ENCODE measurements at regions not wholly inside any gene's neighbourhood (a gene's known extent, or its start where the extent isn't known, plus 50 kb on each side); places are given as distances from the start of the nearest gene placed in this dataset.

DNA sequence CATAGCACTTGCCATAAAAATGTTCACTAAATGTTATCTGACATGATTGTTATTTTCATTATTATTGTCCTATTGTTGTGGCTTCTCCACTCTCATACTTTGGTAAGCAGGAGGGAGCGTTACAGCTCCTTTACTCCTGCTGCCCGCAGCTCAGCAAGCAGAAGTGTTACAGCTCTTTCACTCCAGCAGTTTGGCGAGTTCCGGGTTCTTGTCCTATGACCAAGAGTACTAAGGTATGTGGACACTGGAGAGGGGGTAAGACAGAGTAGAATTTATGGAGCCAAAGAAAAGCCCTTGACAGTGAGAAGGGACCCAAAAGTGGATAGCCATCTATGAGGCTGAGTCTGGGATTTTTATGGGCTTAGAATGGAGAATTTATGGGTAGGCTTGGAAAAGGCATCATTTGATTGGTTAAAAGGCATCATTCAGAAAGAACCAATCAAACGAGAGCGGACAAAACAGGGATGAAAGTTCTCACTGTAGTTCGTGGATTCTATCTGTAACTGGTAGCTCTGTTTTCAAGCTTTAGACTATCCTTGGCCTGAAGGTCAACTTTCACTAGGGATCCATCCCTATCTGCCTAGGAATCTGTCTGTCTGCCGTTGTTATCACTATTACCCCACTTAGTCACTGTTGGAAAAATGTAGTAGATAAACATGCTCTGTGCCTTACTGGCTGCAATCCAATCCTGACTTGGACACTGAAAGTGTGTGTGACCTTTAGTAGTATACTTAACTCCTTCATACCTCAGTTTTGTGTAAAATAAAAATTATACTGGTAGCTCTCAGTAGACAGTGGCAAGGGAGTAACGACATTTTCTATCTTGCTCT lies 545.6 kb upstream of the LCORL start (continued):
- TF ChIP-seq, protein P1, sequence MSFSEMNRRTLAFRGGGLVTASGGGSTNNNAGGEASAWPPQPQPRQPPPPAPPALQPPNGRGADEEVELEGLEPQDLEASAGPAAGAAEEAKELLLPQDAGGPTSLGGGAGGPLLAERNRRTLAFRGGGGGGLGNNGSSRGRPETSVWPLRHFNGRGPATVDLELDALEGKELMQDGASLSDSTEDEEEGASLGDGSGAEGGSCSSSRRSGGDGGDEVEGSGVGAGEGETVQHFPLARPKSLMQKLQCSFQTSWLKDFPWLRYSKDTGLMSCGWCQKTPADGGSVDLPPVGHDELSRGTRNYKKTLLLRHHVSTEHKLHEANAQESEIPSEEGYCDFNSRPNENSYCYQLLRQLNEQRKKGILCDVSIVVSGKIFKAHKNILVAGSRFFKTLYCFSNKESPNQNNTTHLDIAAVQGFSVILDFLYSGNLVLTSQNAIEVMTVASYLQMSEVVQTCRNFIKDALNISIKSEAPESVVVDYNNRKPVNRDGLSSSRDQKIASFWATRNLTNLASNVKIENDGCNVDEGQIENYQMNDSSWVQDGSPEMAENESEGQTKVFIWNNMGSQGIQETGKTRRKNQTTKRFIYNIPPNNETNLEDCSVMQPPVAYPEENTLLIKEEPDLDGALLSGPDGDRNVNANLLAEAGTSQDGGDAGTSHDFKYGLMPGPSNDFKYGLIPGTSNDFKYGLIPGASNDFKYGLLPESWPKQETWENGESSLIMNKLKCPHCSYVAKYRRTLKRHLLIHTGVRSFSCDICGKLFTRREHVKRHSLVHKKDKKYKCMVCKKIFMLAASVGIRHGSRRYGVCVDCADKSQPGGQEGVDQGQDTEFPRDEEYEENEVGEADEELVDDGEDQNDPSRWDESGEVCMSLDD (CRISPR knock-in tag; IDR thresholded peaks at IDR 0.05; ENCODE audit: borderline replicate concordance) = no peak
- TF ChIP-seq ZNF800 (CRISPR knock-in tag; IDR thresholded peaks at IDR 0.05) (no peak), ZNF33A (CRISPR knock-in tag; IDR thresholded peaks at IDR 0.05; ENCODE audit: borderline replicate concordance) (no peak), ZNF44 (CRISPR knock-in tag; IDR thresholded peaks at IDR 0.05) (no peak), ZBTB3 (CRISPR knock-in tag; IDR thresholded peaks at IDR 0.05; ENCODE audit: borderline replicate concordance, low read depth) (no peak), ZNF674 (CRISPR knock-in tag; IDR thresholded peaks at IDR 0.05; ENCODE audit: low read depth) (no peak), NBN (conservative IDR thresholded peaks at IDR 0.05) (no peak), TCF7 (IDR thresholded peaks at IDR 0.05; ENCODE audit: low read depth) (peak; percentile 64), ZNF282 (IDR thresholded peaks at IDR 0.05; ENCODE audit: partially characterized antibody) (no peak), ZNF460 (CRISPR knock-in tag; IDR thresholded peaks at IDR 0.05; ENCODE audit: borderline replicate concordance) (no peak), ZBTB34 (CRISPR knock-in tag; IDR thresholded peaks at IDR 0.05) (no peak), FOXJ3 (CRISPR knock-in tag; IDR thresholded peaks at IDR 0.05; ENCODE audit: borderline replicate concordance) (peak; percentile 93), ZNF589 (CRISPR knock-in tag; conservative IDR thresholded peaks at IDR 0.05) (peak; percentile 53; the same call in 1 of the 2 replicates), NR1H2 (CRISPR knock-in tag; IDR thresholded peaks at IDR 0.05; ENCODE audit: borderline replicate concordance, low read depth) (no peak), DRAP1 (CRISPR knock-in tag; IDR thresholded peaks at IDR 0.05) (no peak), ATAD3A (CRISPR knock-in tag; IDR thresholded peaks at IDR 0.05) (no peak)
- TF ChIP-seq, protein P2, sequence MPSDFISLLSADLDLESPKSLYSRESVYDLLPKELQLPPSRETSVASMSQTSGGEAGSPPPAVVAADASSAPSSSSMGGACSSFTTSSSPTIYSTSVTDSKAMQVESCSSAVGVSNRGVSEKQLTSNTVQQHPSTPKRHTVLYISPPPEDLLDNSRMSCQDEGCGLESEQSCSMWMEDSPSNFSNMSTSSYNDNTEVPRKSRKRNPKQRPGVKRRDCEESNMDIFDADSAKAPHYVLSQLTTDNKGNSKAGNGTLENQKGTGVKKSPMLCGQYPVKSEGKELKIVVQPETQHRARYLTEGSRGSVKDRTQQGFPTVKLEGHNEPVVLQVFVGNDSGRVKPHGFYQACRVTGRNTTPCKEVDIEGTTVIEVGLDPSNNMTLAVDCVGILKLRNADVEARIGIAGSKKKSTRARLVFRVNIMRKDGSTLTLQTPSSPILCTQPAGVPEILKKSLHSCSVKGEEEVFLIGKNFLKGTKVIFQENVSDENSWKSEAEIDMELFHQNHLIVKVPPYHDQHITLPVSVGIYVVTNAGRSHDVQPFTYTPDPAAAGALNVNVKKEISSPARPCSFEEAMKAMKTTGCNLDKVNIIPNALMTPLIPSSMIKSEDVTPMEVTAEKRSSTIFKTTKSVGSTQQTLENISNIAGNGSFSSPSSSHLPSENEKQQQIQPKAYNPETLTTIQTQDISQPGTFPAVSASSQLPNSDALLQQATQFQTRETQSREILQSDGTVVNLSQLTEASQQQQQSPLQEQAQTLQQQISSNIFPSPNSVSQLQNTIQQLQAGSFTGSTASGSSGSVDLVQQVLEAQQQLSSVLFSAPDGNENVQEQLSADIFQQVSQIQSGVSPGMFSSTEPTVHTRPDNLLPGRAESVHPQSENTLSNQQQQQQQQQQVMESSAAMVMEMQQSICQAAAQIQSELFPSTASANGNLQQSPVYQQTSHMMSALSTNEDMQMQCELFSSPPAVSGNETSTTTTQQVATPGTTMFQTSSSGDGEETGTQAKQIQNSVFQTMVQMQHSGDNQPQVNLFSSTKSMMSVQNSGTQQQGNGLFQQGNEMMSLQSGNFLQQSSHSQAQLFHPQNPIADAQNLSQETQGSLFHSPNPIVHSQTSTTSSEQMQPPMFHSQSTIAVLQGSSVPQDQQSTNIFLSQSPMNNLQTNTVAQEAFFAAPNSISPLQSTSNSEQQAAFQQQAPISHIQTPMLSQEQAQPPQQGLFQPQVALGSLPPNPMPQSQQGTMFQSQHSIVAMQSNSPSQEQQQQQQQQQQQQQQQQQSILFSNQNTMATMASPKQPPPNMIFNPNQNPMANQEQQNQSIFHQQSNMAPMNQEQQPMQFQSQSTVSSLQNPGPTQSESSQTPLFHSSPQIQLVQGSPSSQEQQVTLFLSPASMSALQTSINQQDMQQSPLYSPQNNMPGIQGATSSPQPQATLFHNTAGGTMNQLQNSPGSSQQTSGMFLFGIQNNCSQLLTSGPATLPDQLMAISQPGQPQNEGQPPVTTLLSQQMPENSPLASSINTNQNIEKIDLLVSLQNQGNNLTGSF (CRISPR knock-in tag; IDR thresholded peaks at IDR 0.05) = no peak

Measured in HepG2 (cell line).